ENCODE measurements at regions not wholly inside any gene's neighbourhood (a gene's known extent, or its start where the extent isn't known, plus 50 kb on each side); places are given as distances from the start of the nearest gene placed in this dataset.

GRCh38 chr1:34404804-34405203 is 228.1 kb downstream of the C1orf94 start:
- TF ChIP-seq EZH2 (IDR thresholded peaks at IDR 0.05; ENCODE audit: borderline replicate concordance, low read depth, low read length) (no peak), POLR2A (conservative IDR thresholded peaks at IDR 0.05) (no peak), CTCF (IDR thresholded peaks at IDR 0.05 in 2 of 3, conservative IDR thresholded peaks at IDR 0.05 in 1 of 3; ENCODE audit: insufficient read depth in 2 of 3, low read depth in 1 of 3, low read length in 3 of 3) (no peak), KDM2B (CRISPR knock-in tag; IDR thresholded peaks at IDR 0.05) (no peak), EP300 (IDR thresholded peaks at IDR 0.05; ENCODE audit: low read length) (no peak), PHF8 (IDR thresholded peaks at IDR 0.05; ENCODE audit: borderline replicate concordance, low read length) (no peak)

Measured in K562 (cell line).